A673 (cell line): ENCODE measurements at regions not wholly inside any gene's neighbourhood (a gene's known extent, or its start where the extent isn't known, plus 50 kb on each side); places are given as distances from the start of the nearest gene placed in this dataset.

ENCODE experiments used
- CTCF ChIP-seq: fragments of 300-800, 200-600 bp; sonication (generic); conservative IDR thresholded peaks from 2 replicates; pipeline ENCODE4 v1.5.1; 2017; ENCODE audit warnings: low read depth, mild to moderate bottlenecking, antibody characterized with exemption, low read length, moderate library complexity, mixed read lengths
- EZH2 ChIP-seq: fragments of 200-600 bp; sonication (generic); IDR thresholded peaks from 2 replicates; pipeline ENCODE4 v1.6.1; 2017; ENCODE audit warnings: borderline replicate concordance, low read depth, mild to moderate bottlenecking, mixed read lengths, antibody characterized with exemption, low read length; ENCODE audit not compliant: poor library complexity, severe bottlenecking

- no peak for TF ChIP-seq CTCF
- no peak for TF ChIP-seq EZH2
Measured at GRCh38 chr3:135840436-135840835, 125.1 kb upstream of the PPP2R3A start.
